ENCODE measurements at regions not wholly inside any gene's neighbourhood (a gene's known extent, or its start where the extent isn't known, plus 50 kb on each side); places are given as distances from the start of the nearest gene placed in this dataset.

- TF ChIP-seq POLR2A (IDR thresholded peaks at IDR 0.05) = no peak
- no peak for TF ChIP-seq CTCF (IDR thresholded peaks at IDR 0.05 in 4 of 5, conservative IDR thresholded peaks at IDR 0.05 in 1 of 5)
Measured at GRCh38 chr3:194937882-194938321, 252.2 kb downstream of the FAM43A start.

Data from gastrocnemius medialis (tissue), 4 donors.